Progenitor cell of endocrine pancreas (in vitro differentiated cells): ENCODE measurements at regions not wholly inside any gene's neighbourhood (a gene's known extent, or its start where the extent isn't known, plus 50 kb on each side); places are given as distances from the start of the nearest gene placed in this dataset.

ENCODE experiments used
- DNase-seq: peaks from one replicate; pipeline ENCODE4 v3.0.0; 2021; ENCODE audit warnings: low spot score; ENCODE audit not compliant: unreplicated experiment
- H3K27ac Mint-ChIP-seq: 2 replicates; pipeline ENCODE4 v1.8.0; 2021; ENCODE audit warnings: mild to moderate bottlenecking, moderate library complexity, mixed read lengths
- H3K27me3 Mint-ChIP-seq: 2 replicates; pipeline ENCODE4 v1.8.0; 2021; ENCODE audit warnings: mixed read lengths
- H3K36me3 Mint-ChIP-seq: 2 replicates; pipeline ENCODE4 v1.8.0; 2022; ENCODE audit warnings: mixed read lengths; ENCODE audit not compliant: insufficient read depth
- H3K4me1 Mint-ChIP-seq: 2 replicates; pipeline ENCODE4 v1.8.0; 2021; ENCODE audit warnings: low read depth, mixed read lengths
- H3K4me3 Mint-ChIP-seq: 2 replicates; pipeline ENCODE4 v1.8.0; 2021; ENCODE audit warnings: low read depth, mild to moderate bottlenecking, moderate library complexity, mixed read lengths
- H3K9me3 Mint-ChIP-seq: 2 replicates; pipeline ENCODE4 v1.8.0; 2021; ENCODE audit warnings: low read depth, mixed read lengths
- TF ChIP-seq, protein P1 (sequence below): fragments of 200-600 bp; sonication (generic); IDR thresholded peaks from one replicate; pipeline ENCODE4 v1.5.0; 2021; ENCODE audit warnings: antibody characterized with exemption, mild to moderate bottlenecking; ENCODE audit not compliant: unreplicated experiment

DNA sequence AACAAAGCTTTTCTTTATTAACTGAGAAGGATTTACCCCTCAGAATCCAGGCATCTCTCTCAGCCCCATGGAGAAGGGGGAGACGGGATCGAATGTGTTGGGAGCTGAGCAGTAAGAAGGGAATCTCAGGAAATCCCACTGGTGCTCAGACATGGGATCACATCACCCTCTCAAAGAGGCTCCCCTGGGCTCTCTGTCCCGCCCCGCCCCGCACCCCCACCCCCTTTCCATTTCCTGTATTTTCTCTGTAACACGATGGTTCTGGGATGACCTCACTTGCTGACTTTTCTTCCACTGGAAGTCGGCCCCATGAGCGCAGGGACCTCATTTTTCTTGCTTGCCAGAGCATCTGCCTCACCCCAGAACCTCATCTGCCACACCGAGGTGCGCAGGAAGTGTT lies 96.7 kb upstream of the SLC22A11 start:
- Mint-ChIP-seq H3K4me3 (no peak overlapping the region), H3K9me3 (no peaks in the 10 kb centered on the region), H3K36me3 (no peaks in the 10 kb centered on the region), H3K27ac (no peak overlapping the region), H3K27me3 (peaks cover 38% of the 10 kb centered on the region), H3K4me1 (no peaks in the 10 kb centered on the region)
- TF ChIP-seq, protein P1, sequence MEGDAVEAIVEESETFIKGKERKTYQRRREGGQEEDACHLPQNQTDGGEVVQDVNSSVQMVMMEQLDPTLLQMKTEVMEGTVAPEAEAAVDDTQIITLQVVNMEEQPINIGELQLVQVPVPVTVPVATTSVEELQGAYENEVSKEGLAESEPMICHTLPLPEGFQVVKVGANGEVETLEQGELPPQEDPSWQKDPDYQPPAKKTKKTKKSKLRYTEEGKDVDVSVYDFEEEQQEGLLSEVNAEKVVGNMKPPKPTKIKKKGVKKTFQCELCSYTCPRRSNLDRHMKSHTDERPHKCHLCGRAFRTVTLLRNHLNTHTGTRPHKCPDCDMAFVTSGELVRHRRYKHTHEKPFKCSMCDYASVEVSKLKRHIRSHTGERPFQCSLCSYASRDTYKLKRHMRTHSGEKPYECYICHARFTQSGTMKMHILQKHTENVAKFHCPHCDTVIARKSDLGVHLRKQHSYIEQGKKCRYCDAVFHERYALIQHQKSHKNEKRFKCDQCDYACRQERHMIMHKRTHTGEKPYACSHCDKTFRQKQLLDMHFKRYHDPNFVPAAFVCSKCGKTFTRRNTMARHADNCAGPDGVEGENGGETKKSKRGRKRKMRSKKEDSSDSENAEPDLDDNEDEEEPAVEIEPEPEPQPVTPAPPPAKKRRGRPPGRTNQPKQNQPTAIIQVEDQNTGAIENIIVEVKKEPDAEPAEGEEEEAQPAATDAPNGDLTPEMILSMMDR: no peak
- no peak for DNase-seq

GRCh38 chr11:64459609-64460008 lies 96.1 kb upstream of the SLC22A11 start:
- Mint-ChIP-seq H3K4me3 (no peak overlapping the region), H3K36me3 (no peaks in the 10 kb centered on the region), H3K27ac (no peak overlapping the region), H3K27me3 (peaks cover 41% of the 10 kb centered on the region), H3K4me1 (no peaks in the 10 kb centered on the region), H3K9me3 (no peaks in the 10 kb centered on the region)
- DNase-seq: no peak
- TF ChIP-seq, protein P1: no peak

DNA sequence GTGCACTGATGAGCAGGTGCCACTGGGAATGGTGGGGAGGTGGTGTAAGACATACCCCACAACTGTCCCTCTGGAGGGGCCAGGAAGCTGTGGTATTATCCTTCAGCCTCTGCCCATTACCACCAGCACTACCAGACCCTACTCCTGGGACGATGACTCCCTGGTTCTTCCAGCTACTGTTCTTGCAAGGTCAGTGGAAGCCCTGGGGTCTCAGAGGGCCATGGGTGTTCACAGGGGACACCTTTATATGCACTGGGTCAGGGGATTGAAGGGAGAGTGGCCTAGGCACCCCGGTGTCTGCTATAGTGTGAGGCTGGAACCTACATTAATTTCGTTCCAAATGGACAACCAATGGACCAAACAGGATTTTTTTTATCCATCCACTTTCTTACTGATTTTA lies 94.7 kb upstream of the SLC22A11 start:
- no peaks in the 10 kb centered on the region for H3K4me1 Mint-ChIP-seq
- H3K27ac Mint-ChIP-seq: no peak overlapping the region
- no peak overlapping the region for H3K4me3 Mint-ChIP-seq
- no peaks in the 10 kb centered on the region for H3K36me3 Mint-ChIP-seq
- no peak for DNase-seq
- peaks cover 38% of the 10 kb centered on the region for H3K27me3 Mint-ChIP-seq
- TF ChIP-seq, protein P1: no peak
- H3K9me3 Mint-ChIP-seq: no peaks in the 10 kb centered on the region

GRCh38 chr11:64466115-64466718 lies 89.5 kb upstream of the SLC22A11 start:
- Mint-ChIP-seq H3K4me3 (no peak overlapping the region), H3K9me3 (no peaks in the 10 kb centered on the region), H3K27me3 (peaks cover 37% of the 10 kb centered on the region), H3K36me3 (no peaks in the 10 kb centered on the region), H3K27ac (no peak overlapping the region), H3K4me1 (no peaks in the 10 kb centered on the region)
- no peak for DNase-seq
- TF ChIP-seq, protein P1: no peak

GRCh38 chr11:64469288-64469687 lies 86.5 kb upstream of the SLC22A11 start:
- H3K27me3 Mint-ChIP-seq: peaks cover 36% of the 10 kb centered on the region
- H3K4me3 Mint-ChIP-seq: no peak overlapping the region
- no peaks in the 10 kb centered on the region for H3K9me3 Mint-ChIP-seq
- DNase-seq: no peak
- no peak overlapping the region for H3K27ac Mint-ChIP-seq
- no peaks in the 10 kb centered on the region for H3K4me1 Mint-ChIP-seq
- H3K36me3 Mint-ChIP-seq: no peaks in the 10 kb centered on the region
- TF ChIP-seq, protein P1: no peak
